NOMO-1 treated with DMSO at 0.1 percent for 48 hours (cell line): ENCODE measurements at regions not wholly inside any gene's neighbourhood (a gene's known extent, or its start where the extent isn't known, plus 50 kb on each side); places are given as distances from the start of the nearest gene placed in this dataset.
"Not testable (repeated sequence)": the region's sequence is repeated elsewhere in the genome, so short reads cannot be mapped to it uniquely, and the experiment has no call there.

Experiments used
- DNase-seq: peaks from one replicate; lab custom pipeline; 2025; ENCODE audit not compliant: unreplicated experiment; lab: John Stamatoyannopoulos, UW

- no peak for DNase-seq
Observed at GRCh38 chr2:225270053-225270452, 129.5 kb upstream of the NYAP2 start.

DNA sequence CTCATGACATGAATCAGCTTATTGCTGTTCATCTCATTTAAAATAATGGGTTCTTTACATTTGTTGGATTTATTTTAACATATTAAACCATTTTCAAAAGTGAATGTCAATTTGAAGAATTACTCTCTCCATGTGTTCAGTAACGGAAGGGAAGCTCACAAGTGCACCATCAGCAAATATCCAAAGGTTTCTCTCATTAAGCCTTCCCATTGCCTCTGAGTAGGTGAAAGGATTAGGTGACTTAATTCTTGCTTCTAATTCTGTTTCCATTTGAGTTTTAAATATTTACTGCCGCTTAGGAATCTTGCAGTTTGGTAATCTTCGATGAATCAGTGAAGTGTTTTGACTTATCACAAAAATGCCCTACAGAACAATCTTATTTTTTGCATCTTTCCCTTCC lies 145.1 kb upstream of the NYAP2 start:
- no peak for DNase-seq

DNA sequence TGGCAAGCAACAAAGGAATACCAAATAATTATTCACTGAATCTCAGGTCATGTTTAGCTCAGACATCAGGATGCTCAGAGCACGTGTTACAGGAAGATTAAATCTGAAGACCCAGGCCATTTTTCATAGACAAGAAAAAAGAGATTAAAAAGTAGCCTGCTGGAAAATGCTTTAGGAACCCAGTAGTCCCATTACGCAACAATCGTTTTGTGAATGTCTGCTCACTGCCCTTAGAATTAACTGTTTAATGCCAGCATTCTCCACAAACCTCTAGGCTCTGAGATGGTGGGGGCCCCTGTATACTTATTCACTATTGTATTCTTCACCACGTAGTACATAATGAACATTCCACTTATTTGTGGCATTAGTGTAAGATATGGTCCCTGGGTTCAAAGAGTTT lies 154.6 kb upstream of the NYAP2 start:
- DNase-seq = no peak

DNA sequence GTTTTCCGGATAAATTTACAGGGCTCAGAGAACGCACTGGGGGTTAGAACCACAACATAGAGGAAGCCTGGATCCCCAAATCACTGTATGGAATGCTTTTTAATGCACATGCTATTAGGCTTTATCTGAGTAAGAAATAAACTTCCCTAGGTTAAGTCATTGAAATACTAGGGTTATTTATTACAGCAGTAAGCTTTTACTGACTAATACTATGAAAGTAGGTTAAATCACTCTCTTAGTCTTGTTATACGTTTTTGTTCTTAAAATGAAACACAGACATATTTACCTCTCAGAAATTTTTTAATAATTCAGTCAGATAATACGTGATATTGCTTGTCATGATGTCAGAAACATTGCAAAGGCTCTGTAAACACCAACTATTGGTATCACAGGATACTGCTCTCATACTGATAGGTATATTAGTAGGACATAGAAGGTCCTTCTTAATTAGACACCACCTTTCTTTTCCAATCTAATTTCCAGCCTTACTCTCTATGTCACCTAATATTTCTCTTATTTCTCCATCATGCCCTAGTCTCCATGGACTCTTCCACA lies 162.7 kb upstream of the NYAP2 start:
- DNase-seq = no peak

DNA sequence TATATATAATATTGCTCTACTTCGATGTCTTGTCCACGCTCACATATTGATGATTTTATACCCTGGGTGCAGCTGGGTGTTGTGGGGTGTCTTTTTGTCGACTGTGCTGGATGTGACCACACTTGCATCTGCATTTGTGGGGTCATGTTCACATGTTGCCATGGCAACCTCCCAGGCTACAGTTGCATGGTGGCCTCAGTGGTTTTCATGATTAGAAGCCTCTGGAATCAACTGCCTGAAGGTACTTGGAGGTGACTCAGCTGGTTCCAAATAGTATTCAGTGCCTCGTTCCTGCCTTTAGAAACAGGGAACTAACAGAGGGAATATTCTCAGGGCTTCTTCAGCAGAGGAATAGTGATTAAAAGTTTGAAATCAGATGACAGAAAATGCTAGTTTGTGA lies 166.3 kb upstream of the NYAP2 start:
- DNase-seq = no peak

DNA sequence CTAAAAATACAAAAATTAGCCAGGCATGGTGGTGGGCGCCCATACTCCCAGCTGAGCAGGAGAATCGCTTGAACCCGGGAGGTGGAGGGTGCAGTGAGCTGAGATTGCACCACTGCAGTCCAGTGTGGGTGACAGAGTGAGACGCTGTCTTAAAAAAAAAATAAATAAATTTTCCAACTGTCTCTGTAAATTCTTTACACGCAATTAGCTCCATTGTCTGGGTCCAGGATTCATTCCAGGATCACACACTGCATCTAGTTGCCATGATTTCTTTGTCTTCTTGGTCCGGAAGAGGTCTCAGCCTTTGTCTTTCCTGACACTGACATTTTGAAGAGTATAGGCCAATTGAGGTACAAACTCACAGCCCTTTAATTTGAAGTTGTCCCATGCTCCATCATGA lies 167.6 kb upstream of the NYAP2 start:
- no peak for DNase-seq

- not testable (repeated sequence) for DNase-seq
Observed at GRCh38 chr2:225229346-225229745, 170.2 kb upstream of the NYAP2 start.

GRCh38 chr2:225226441-225226840 lies 173.1 kb upstream of the NYAP2 start:
- DNase-seq = no peak

GRCh38 chr2:225223301-225223700 lies 176.2 kb upstream of the NYAP2 start:
- no peak for DNase-seq

GRCh38 chr2:225207471-225207870 lies 165.2 kb upstream of the DOCK10 start:
- DNase-seq = no peak

DNA sequence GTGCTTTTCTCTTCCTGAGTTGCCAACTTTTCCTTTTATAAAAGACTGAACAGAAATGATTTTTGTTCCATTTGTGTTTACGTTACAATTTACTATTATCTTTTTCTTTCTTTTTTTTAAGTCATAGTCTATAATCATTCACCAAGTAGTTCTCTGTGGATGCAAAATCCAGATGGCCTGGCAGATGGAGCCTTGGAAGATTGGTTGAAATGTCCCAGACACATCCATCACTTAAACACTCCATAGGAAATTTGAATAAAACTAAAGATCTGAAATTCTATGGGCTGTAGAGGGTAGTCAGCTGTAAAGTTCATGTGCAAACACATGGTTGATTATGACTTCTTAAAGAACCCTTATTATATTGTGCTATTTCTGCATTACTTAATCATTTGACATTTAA lies 164.8 kb upstream of the DOCK10 start:
- DNase-seq = no peak

DNA sequence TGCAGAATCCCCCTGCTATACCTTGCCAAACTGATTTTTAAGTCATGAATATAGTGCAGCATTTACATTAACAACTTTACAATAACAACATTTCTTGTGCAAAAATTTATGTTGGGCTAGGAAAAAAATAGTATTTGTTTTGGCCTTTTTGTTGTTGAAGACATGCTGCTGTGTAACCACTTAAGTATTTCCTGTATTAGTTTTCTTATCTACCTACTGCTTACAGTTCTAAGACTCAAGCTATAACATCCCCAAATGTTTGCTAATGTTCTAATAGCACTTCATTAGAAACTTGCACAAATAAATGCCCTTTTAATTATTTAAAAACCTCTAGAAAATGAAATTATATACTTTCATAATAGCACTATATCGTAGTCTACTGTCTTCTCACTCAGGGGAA lies 154.3 kb upstream of the DOCK10 start:
- no peak for DNase-seq

GRCh38 chr2:225192869-225193268 lies 150.6 kb upstream of the DOCK10 start:
- no peak for DNase-seq

DNA sequence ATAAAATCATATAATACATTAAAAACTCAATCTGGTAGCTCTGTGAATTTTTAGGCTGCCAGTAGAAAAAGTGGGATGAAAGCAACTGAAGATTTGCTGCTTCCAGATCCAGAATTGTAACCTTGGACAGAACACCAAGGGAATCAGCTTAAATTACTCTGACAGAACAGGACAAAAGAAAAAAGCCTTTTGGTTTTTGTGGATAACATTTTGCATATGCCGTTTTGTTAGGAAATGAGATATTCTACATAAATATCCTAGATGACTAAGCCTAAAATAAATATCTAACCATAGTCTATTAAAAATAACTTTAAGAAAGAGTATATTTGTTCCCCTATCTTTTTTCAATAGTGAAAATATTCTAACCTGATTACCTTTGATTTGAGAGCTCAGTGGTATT lies 148.7 kb upstream of the DOCK10 start:
- no peak for DNase-seq

- no peak for DNase-seq
Observed at GRCh38 chr2:225184948-225185347, 142.7 kb upstream of the DOCK10 start.

DNA sequence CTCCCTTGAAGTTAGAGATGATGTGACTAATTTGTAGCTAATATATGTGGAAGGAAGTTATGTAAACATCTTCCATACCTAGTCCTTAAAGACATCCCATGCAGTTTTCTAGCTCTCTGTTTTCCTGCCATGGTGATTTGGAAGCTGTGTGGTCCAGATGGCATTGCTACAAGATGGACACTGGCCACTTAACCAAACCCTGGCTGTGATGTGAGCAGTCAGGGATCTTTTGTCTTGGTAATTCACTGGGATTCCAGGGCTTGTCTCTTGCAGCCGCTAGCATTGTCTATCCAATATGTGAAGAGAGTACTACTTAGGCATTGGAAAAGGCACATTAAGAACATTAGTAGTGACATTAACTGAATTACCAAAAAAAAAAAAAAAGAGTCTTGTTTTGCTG lies 139.9 kb upstream of the DOCK10 start:
- no peak for DNase-seq

- no peak for DNase-seq
Observed at GRCh38 chr2:225177098-225177497, 134.8 kb upstream of the DOCK10 start.

- DNase-seq = no peak
Observed at GRCh38 chr2:225173909-225174308, 131.6 kb upstream of the DOCK10 start.

DNA sequence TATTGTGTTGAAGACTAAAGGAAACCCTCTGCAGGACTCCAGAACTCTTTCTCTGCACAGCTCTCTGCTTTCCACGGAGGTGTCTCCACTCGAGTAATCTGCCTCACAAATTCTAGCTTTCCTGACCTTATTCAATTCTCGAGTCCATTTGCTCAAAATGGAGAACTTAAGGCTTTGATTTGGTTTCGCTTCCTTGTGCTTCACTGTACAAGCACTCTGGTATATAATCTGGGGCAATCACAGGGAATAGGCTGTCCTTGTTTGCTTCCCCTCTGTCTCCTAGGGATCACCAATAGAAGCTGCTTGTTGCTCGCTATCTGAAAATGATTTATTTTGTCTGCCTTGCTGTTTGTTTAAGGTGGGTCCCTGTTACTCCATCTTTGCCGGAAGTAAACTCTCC lies 129.1 kb upstream of the DOCK10 start:
- DNase-seq = peak; percentile 86

DNA sequence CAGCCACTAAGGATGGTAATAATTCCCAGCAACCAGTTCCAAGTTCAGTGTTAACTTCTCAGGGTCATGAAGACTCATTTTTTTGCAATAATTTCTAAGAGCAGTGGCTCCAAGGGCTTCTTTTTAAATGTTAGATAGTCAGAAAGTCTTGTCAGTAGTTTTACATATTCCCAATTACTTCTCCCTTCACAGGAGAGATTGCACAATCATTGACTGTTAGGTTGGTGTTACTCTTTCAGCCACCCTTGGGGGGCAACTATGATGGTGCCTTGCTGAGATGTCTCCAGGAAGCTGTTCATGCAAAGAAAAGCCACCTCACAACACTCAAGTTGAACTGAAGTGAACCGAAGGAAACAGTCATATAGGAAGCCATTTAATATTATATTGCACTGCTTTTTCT lies 127.9 kb upstream of the DOCK10 start:
- DNase-seq = no peak

GRCh38 chr2:225169396-225169795 lies 127.1 kb upstream of the DOCK10 start:
- no peak for DNase-seq

GRCh38 chr2:225165052-225165451 lies 122.8 kb upstream of the DOCK10 start:
- no peak for DNase-seq

DNA sequence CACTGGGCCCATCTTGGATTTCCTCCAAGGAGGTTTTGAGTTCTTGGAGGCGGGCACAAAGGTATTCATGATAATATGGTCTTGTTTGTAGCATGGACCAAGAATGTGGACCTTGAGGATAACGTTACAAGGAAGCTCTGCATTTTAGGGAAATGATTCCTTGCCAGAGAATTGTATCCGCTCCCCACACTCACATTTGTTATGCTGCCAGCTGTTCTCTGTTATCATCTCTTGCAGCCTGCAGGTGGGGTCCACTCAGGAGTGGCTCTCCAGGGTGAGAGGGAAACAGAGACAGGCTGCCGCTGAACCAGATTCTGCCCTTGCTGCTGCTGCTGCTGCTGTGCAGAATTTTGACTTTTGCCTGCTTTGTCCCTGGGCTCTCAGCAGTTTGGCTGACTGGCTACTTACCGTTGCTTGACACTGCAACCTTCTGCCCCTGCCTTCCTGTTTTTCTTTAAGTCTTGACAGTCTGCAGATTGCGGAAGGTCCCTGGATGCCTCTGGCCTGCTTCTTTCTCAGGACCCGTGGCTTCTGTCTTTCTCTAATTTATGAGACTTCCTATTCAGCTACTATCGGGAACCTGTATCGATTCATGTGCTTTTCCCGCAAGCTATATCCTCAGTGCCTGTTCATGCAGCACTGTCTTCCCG lies 122.3 kb upstream of the DOCK10 start:
- DNase-seq = peak; percentile 26
